ENCODE measurements at regions not wholly inside any gene's neighbourhood (a gene's known extent, or its start where the extent isn't known, plus 50 kb on each side); places are given as distances from the start of the nearest gene placed in this dataset.

DNA sequence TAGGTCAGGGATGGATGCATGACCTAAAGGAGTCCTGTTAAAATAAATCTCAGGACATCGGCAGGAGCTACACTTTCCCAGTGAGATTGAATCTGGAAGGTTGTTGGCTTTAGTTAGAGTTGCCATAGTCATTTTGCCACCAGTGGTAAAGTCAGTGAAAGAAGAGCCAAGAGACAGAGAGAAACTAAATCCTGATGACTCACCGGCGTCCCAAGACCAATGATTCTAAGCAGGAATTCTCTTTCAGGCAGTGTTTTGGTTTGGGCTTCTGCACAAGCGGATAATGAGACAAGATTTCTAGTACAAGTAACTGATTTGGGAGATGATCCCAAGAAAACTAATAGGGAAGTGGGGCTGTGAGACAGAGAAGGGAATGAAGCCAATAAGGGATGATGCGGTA is 88.8 kb upstream of the ETS2 start:
- TF ChIP-seq EZH2 (optimal IDR thresholded peaks at IDR 0.05; ENCODE audit: low read depth, low read length) = no peak
- TF ChIP-seq CTCF (IDR thresholded peaks at IDR 0.05; ENCODE audit: low read length) = no peak
- TF ChIP-seq EZH2phosphoT487 (IDR thresholded peaks at IDR 0.05; ENCODE audit: low read length) = no peak

Measured in MM.1S (cell line).